GM12865 (cell line): ENCODE measurements at regions not wholly inside any gene's neighbourhood (a gene's known extent, or its start where the extent isn't known, plus 50 kb on each side); places are given as distances from the start of the nearest gene placed in this dataset.

Experiments
- DNase-seq: peaks from one replicate; pipeline ENCODE4 v3.0.0; 2010; ENCODE audit warnings: low read depth
- H3K4me3 ChIP-seq: 2 replicates; pipeline ENCODE4 v1.5.1; 2011; ENCODE audit warnings: mild to moderate bottlenecking, low read depth, low read length, control low read depth
- TF ChIP-seq, protein P1 (sequence below): IDR thresholded peaks from 2 replicates; pipeline ENCODE4 v1.5.1; 2011; ENCODE audit warnings: low read length, control low read depth, low read depth, inconsistent platforms; ENCODE audit not compliant: insufficient read depth; ENCODE audit errors: missing control alignments

- H3K4me3 ChIP-seq, result no peak overlapping the region
- TF ChIP-seq, protein P1, sequence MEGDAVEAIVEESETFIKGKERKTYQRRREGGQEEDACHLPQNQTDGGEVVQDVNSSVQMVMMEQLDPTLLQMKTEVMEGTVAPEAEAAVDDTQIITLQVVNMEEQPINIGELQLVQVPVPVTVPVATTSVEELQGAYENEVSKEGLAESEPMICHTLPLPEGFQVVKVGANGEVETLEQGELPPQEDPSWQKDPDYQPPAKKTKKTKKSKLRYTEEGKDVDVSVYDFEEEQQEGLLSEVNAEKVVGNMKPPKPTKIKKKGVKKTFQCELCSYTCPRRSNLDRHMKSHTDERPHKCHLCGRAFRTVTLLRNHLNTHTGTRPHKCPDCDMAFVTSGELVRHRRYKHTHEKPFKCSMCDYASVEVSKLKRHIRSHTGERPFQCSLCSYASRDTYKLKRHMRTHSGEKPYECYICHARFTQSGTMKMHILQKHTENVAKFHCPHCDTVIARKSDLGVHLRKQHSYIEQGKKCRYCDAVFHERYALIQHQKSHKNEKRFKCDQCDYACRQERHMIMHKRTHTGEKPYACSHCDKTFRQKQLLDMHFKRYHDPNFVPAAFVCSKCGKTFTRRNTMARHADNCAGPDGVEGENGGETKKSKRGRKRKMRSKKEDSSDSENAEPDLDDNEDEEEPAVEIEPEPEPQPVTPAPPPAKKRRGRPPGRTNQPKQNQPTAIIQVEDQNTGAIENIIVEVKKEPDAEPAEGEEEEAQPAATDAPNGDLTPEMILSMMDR, result no peak
Measured at GRCh38 chr4:35228313-35228712, 1016.0 kb downstream of the ARAP2 start.

GRCh38 chr4:35229021-35229420 is 1015.3 kb downstream of the ARAP2 start:
- TF ChIP-seq, protein P1, result no peak
- DNase-seq, result no peak
- H3K4me3 ChIP-seq, result no peak overlapping the region

More at GRCh38 chr4:35228313-35228712, 1016.0 kb downstream of the ARAP2 start:
- no peak for DNase-seq

DNA sequence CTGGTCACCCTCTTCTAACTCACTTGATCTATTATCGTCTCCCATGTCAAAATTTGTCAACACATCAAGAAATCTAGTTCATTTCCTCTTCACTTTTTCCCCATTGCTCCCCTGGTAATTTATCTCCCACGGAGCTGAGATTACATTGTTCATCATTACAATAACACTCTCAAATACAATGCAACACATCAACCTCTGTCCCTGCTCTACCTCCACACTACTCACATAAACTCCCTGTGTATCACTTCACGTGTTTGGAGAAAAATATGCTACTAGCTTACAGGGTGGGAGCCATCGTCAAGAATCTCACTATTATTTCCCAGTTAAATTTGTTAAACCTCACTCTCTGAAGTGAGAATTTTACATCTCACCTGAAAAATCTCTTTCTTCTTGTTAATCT is 1006.4 kb downstream of the ARAP2 start:
- no peak overlapping the region for H3K4me3 ChIP-seq
- no peak for DNase-seq
- TF ChIP-seq, protein P1, result no peak

GRCh38 chr4:35238793-35239192 is 1005.5 kb downstream of the ARAP2 start:
- H3K4me3 ChIP-seq, result no peak overlapping the region
- TF ChIP-seq, protein P1, result no peak
- no peak for DNase-seq

DNA sequence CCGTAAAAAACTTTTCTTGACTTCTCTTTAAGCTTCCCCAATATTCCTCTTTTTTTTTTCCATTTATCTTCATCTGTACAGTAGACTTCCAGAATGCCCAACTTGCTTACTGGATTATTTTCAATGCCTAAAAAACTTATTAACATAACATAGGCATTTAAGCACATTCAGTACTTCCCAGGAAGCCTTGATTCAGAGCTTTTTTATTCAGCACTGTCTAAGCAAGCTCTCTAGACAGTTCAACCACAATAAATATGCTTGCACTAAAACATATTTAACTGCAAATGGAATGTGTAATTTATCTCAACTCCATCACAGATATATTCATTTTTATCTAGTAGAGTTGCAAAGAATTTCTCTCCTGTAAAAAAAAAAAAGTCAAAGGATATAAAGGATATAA is 997.8 kb downstream of the ARAP2 start:
- TF ChIP-seq, protein P1, result no peak
- no peak overlapping the region for H3K4me3 ChIP-seq
- DNase-seq, result no peak

DNA sequence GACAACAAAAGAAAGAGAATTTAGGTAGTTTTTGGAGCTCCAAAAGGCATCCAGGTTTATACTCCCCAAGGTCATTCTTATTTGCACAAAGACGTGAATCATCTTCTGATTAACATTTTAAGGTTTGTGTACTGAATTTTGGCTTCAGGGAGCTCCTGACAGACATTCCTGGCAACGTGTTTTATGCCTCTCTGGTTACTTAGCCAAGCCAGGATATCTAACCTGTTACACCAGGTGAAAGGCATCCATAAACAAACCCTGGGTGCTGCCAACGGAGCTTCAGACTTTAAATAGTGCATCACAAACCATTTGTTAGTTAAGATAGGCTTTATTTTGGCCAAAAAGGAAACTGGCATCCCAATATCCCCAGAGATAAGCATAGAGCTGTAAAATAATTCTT is 997.3 kb downstream of the ARAP2 start:
- DNase-seq, result no peak
- no peak overlapping the region for H3K4me3 ChIP-seq
- TF ChIP-seq, protein P1, result no peak

GRCh38 chr4:35250331-35250730 is 994.0 kb downstream of the ARAP2 start:
- DNase-seq, result no peak
- H3K4me3 ChIP-seq, result no peak overlapping the region
- TF ChIP-seq, protein P1, result no peak
